K562 (cell line): ENCODE measurements at regions not wholly inside any gene's neighbourhood (a gene's known extent, or its start where the extent isn't known, plus 50 kb on each side); places are given as distances from the start of the nearest gene placed in this dataset.

Source experiments
- ATF4 ChIP-seq: fragments of 450-650 bp; formaldehyde crosslinking; IDR thresholded peaks from 2 replicates; pipeline ENCODE4 v1.4.0; 2022; ENCODE audit warnings: mild to moderate bottlenecking, moderate library complexity
- NCOA2 ChIP-seq, 2 experiments: fragments of 450-650 bp; IDR thresholded peaks; 2 replicates each; pipeline ENCODE4 v1.6.1; 2018; ENCODE audit warnings: mild to moderate bottlenecking in 2 of 2, moderate library complexity in 1 of 2; ENCODE audit not compliant: partially characterized antibody in 2 of 2
- TCF7L2 ChIP-seq: fragments of 150-350 bp; IDR thresholded peaks from 2 replicates; pipeline ENCODE4 v1.6.1; 2016; ENCODE audit warnings: low read depth, mild to moderate bottlenecking, low read length, moderate library complexity

DNA sequence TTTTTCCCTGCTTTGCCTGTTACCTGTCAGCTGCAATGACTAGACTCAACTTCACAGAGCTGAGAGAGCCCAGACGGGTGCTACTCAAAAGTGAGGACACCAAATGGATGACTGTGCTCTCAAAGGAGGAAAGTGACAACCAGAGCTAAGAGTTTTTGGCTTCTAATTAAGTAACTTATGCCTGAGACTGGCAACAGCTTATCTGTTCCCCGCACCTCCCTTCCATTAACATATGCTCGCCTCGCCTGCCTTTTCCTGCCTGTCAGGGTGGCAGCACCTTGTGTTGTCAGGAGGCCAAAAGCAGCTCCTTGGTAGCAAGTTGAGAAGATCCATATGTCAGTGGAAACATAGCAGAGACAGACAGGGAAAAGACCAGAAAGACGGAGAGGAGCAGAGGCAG, 573.9 kb upstream of the KIRREL3 start:
- TF ChIP-seq NCOA2 (IDR thresholded peaks at IDR 0.05; ENCODE audit: partially characterized antibody in 2 of 2) (no peak), TCF7L2 (no peak), ATF4 (CRISPR knock-in tag) (no peak)
